H9 (cell line): ENCODE measurements at regions not wholly inside any gene's neighbourhood (a gene's known extent, or its start where the extent isn't known, plus 50 kb on each side); places are given as distances from the start of the nearest gene placed in this dataset.

Experiments
- DNase-seq: peaks from one replicate; pipeline ENCODE4 v3.0.0-alpha.2; 2017
- H2AFZ ChIP-seq: one replicate; pipeline ENCODE4 v1.6.1; 2013; ENCODE audit warnings: mild to moderate bottlenecking, low read length, control low read depth, moderate library complexity
- H2AK5ac ChIP-seq: 2 replicates; pipeline ENCODE4 v1.6.1; 2013; ENCODE audit warnings: low read length, control low read depth, mixed read lengths; ENCODE audit not compliant: insufficient read length
- H2BK120ac ChIP-seq: one replicate; pipeline ENCODE4 v1.6.1; 2013; ENCODE audit warnings: low read depth, mild to moderate bottlenecking, low read length, control low read depth, inconsistent platforms; ENCODE audit not compliant: poor library complexity, severe bottlenecking
- H2BK12ac ChIP-seq: 2 replicates; pipeline ENCODE4 v1.6.1; 2013; ENCODE audit warnings: low read length, control low read depth, mixed read lengths, low read depth; ENCODE audit not compliant: insufficient read length
- H2BK15ac ChIP-seq: 2 replicates; pipeline ENCODE4 v1.6.1; 2013; ENCODE audit warnings: low read depth, low read length, control low read depth
- H2BK20ac ChIP-seq: one replicate; pipeline ENCODE4 v1.6.1; 2013; ENCODE audit warnings: low read depth, mild to moderate bottlenecking, low read length, control low read depth, inconsistent platforms; ENCODE audit not compliant: poor library complexity, severe bottlenecking
- H2BK5ac ChIP-seq: 2 replicates; pipeline ENCODE4 v1.6.1; 2013; ENCODE audit warnings: low read length, control low read depth, mixed read lengths; ENCODE audit not compliant: insufficient read length
- H3K14ac ChIP-seq: 2 replicates; pipeline ENCODE4 v1.6.1; 2013; ENCODE audit warnings: low read length, control low read depth; ENCODE audit not compliant: insufficient read depth
- H3K18ac ChIP-seq: 2 replicates; pipeline ENCODE4 v1.6.1; 2013; ENCODE audit warnings: low read depth, mild to moderate bottlenecking, mixed read lengths, low read length, control low read depth; ENCODE audit not compliant: insufficient read length
- H3K23ac ChIP-seq: 2 replicates; pipeline ENCODE4 v1.6.1; 2013; ENCODE audit warnings: low read length, control low read depth, mixed read lengths, low read depth; ENCODE audit not compliant: insufficient read length
- H3K23me2 ChIP-seq: 2 replicates; pipeline ENCODE4 v1.6.1; 2013; ENCODE audit warnings: low read depth, mild to moderate bottlenecking, mixed read lengths, low read length, control low read depth; ENCODE audit not compliant: insufficient read length, poor library complexity, severe bottlenecking
- H3K27ac ChIP-seq: 2 replicates; pipeline ENCODE4 v1.5.1; 2013; ENCODE audit warnings: low read length, control low read depth, mixed read lengths, low read depth; ENCODE audit not compliant: insufficient read length
- H3K27me3 ChIP-seq: 2 replicates; pipeline ENCODE4 v1.6.1; 2013; ENCODE audit warnings: low read length, control low read depth, inconsistent platforms; ENCODE audit not compliant: insufficient read depth
- H3K4ac ChIP-seq: 2 replicates; pipeline ENCODE4 v1.6.1; 2013; ENCODE audit warnings: low read depth, mild to moderate bottlenecking, control low read depth, inconsistent platforms, low read length, moderate library complexity
- H3K4me1 ChIP-seq: 2 replicates; pipeline ENCODE4 v1.6.1; 2013; ENCODE audit warnings: low read length, control low read depth, inconsistent platforms; ENCODE audit not compliant: insufficient read depth
- H3K4me2 ChIP-seq: 2 replicates; pipeline ENCODE4 v1.6.1; 2013; ENCODE audit warnings: low read length, control low read depth, mixed read lengths; ENCODE audit not compliant: insufficient read length, insufficient read depth
- H3K56ac ChIP-seq: 2 replicates; pipeline ENCODE4 v1.6.1; 2013; ENCODE audit warnings: low read depth, mild to moderate bottlenecking, mixed read lengths, low read length, control low read depth; ENCODE audit not compliant: insufficient read length
- H3K79me1 ChIP-seq: 2 replicates; pipeline ENCODE4 v1.6.1; 2013; ENCODE audit warnings: low read depth, mild to moderate bottlenecking, moderate library complexity, low read length, control low read depth, inconsistent platforms; ENCODE audit not compliant: insufficient read depth, poor library complexity, severe bottlenecking
- H3K79me2 ChIP-seq: 2 replicates; pipeline ENCODE4 v1.6.1; 2013; ENCODE audit warnings: low read length, control low read depth, inconsistent platforms; ENCODE audit not compliant: insufficient read depth
- H3K9ac ChIP-seq: 2 replicates; pipeline ENCODE4 v1.6.1; 2013; ENCODE audit warnings: low read length, control low read depth, mixed read lengths; ENCODE audit not compliant: insufficient read length; ENCODE audit errors: extremely low read depth
- H3K9me3 ChIP-seq: one replicate; pipeline ENCODE4 v1.6.1; 2013; ENCODE audit warnings: low read depth, low read length, inconsistent platforms; ENCODE audit not compliant: control insufficient read depth
- H3T11ph ChIP-seq: one replicate; pipeline ENCODE4 v1.6.1; 2013; ENCODE audit warnings: mild to moderate bottlenecking, low read length, control low read depth, inconsistent platforms
- H4K20me1 ChIP-seq: one replicate; pipeline ENCODE4 v1.6.1; 2013; ENCODE audit not compliant: control insufficient read depth, insufficient read length, insufficient read depth
- H4K5ac ChIP-seq: 2 replicates; pipeline ENCODE4 v1.6.1; 2013; ENCODE audit warnings: low read depth, mild to moderate bottlenecking, mixed read lengths, low read length, control low read depth; ENCODE audit not compliant: insufficient read length
- H4K8ac ChIP-seq: replicated peaks from 2 replicates; pipeline ENCODE4 v1.6.1; 2013; ENCODE audit warnings: low read length, control low read depth, mixed read lengths, low read depth; ENCODE audit not compliant: insufficient read length
- H4K91ac ChIP-seq: 2 replicates; pipeline ENCODE4 v1.6.1; 2013; ENCODE audit warnings: low read depth, mild to moderate bottlenecking, moderate library complexity, mixed read lengths, low read length, control low read depth; ENCODE audit not compliant: insufficient read length
- H3K27ac Mint-ChIP-seq, 3 experiments: 2 replicates in 2 of 3; 3 replicates in 1 of 3; pipeline ENCODE4 v1.8.0; 2020 to 2021; ENCODE audit warnings: mixed read lengths in 3 of 3, mild to moderate bottlenecking in 1 of 3, moderate library complexity in 1 of 3
- H3K27me3 Mint-ChIP-seq: 2 replicates; pipeline ENCODE4 v1.8.0; 2021; ENCODE audit warnings: low read depth, mild to moderate bottlenecking, moderate library complexity, mixed read lengths
- H3K36me3 Mint-ChIP-seq, 3 experiments: 2 replicates in 2 of 3; 3 replicates in 1 of 3; pipeline ENCODE4 v1.8.0; 2020 to 2021; ENCODE audit warnings: low read depth in 3 of 3, mixed read lengths in 3 of 3; ENCODE audit not compliant: insufficient read depth in 1 of 3
- H3K4me1 Mint-ChIP-seq, 2 experiments: 2 replicates each; pipeline ENCODE4 v1.8.0; 2020; ENCODE audit warnings: mixed read lengths in 2 of 2
- H3K4me3 Mint-ChIP-seq, 2 experiments: 2 replicates in 1 of 2; 3 replicates in 1 of 2; pipeline ENCODE4 v1.8.0; 2020 to 2021; ENCODE audit warnings: mild to moderate bottlenecking in 2 of 2, mixed read lengths in 2 of 2, moderate library complexity in 1 of 2
- H3K9me3 Mint-ChIP-seq, 2 experiments: 2 replicates in 1 of 2; 3 replicates in 1 of 2; pipeline ENCODE4 v1.8.0; 2020; ENCODE audit warnings: mild to moderate bottlenecking in 2 of 2, mixed read lengths in 2 of 2, moderate library complexity in 1 of 2
- TF ChIP-seq, protein P1 (sequence below): fragments of 200-600 bp; sonication (generic); conservative IDR thresholded peaks from 3 replicates; pipeline ENCODE4 v1.8.0; 2021; ENCODE audit warnings: antibody characterized with exemption, mild to moderate bottlenecking

GRCh38 chrX:5617666-5618065, 611.0 kb downstream of the NLGN4X start:
- Histone ChIP-seq H3K27ac (no peak overlapping the region), H2BK12ac (no peak overlapping the region), H2BK15ac (no peak overlapping the region), H4K5ac (no peak overlapping the region), H4K8ac (no peak overlapping the region), H4K91ac (no peak overlapping the region), H2BK120ac (no peak overlapping the region), H3K79me2 (no peaks in the 10 kb centered on the region), H2BK5ac (no peak overlapping the region), H3K23me2 (no peaks in the 10 kb centered on the region), H3K56ac (no peak overlapping the region), H3K4ac (no peak overlapping the region), H3T11ph (no peak overlapping the region), H3K18ac (no peak overlapping the region), H2AK5ac (no peak overlapping the region), H3K27me3 (no peaks in the 10 kb centered on the region), H3K14ac (no peak overlapping the region), H2BK20ac (no peak overlapping the region), H3K4me1 (no peaks in the 10 kb centered on the region), H2AFZ (no peak overlapping the region), H3K9me3 (no peaks in the 10 kb centered on the region), H3K23ac (no peak overlapping the region), H3K79me1 (no peaks in the 10 kb centered on the region), H3K9ac (no peak overlapping the region), H4K20me1 (no peaks in the 10 kb centered on the region), H3K4me2 (no peak overlapping the region)
- Mint-ChIP-seq H3K27ac (no peak overlapping the region; a peak in 1 of 7 replicates), H3K9me3 (peaks cover 0 to 3% of the 10 kb centered on the region in 2 experiments; a peak in 4 of 5 replicates), H3K4me3 (no peak overlapping the region), H3K27me3 (no peaks in the 10 kb centered on the region), H3K4me1 (peaks cover 8 to 10% of the 10 kb centered on the region in 2 experiments), H3K36me3 (peaks cover 0 to 5% (median 3%) of the 10 kb centered on the region in 3 experiments; a peak in 4 of 7 replicates)
- TF ChIP-seq, protein P1, sequence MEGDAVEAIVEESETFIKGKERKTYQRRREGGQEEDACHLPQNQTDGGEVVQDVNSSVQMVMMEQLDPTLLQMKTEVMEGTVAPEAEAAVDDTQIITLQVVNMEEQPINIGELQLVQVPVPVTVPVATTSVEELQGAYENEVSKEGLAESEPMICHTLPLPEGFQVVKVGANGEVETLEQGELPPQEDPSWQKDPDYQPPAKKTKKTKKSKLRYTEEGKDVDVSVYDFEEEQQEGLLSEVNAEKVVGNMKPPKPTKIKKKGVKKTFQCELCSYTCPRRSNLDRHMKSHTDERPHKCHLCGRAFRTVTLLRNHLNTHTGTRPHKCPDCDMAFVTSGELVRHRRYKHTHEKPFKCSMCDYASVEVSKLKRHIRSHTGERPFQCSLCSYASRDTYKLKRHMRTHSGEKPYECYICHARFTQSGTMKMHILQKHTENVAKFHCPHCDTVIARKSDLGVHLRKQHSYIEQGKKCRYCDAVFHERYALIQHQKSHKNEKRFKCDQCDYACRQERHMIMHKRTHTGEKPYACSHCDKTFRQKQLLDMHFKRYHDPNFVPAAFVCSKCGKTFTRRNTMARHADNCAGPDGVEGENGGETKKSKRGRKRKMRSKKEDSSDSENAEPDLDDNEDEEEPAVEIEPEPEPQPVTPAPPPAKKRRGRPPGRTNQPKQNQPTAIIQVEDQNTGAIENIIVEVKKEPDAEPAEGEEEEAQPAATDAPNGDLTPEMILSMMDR: no peak
- DNase-seq: no peak
